ENCODE measurements at regions not wholly inside any gene's neighbourhood (a gene's known extent, or its start where the extent isn't known, plus 50 kb on each side); places are given as distances from the start of the nearest gene placed in this dataset.

DNA sequence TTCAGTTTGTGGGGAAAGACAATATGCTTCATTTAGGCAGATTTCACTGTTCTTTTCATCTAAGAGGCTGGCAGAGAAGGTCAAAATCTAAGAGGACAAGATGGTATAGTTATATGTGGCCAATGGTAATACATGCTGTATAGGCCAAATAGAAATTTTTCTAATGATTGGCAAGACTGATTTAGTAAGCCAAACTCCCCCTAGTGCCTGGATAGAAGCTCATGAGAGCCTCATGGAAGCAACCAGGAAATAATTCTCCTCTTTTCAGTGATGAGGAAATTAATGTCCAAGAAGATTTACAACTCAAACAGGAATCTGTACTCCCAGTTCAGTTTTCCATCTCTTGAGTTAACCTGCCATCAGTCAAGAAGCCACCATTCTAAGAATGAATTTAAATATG is 253.6 kb upstream of the PHF14 start:
- TF ChIP-seq, protein P1, sequence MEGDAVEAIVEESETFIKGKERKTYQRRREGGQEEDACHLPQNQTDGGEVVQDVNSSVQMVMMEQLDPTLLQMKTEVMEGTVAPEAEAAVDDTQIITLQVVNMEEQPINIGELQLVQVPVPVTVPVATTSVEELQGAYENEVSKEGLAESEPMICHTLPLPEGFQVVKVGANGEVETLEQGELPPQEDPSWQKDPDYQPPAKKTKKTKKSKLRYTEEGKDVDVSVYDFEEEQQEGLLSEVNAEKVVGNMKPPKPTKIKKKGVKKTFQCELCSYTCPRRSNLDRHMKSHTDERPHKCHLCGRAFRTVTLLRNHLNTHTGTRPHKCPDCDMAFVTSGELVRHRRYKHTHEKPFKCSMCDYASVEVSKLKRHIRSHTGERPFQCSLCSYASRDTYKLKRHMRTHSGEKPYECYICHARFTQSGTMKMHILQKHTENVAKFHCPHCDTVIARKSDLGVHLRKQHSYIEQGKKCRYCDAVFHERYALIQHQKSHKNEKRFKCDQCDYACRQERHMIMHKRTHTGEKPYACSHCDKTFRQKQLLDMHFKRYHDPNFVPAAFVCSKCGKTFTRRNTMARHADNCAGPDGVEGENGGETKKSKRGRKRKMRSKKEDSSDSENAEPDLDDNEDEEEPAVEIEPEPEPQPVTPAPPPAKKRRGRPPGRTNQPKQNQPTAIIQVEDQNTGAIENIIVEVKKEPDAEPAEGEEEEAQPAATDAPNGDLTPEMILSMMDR (conservative IDR thresholded peaks at IDR 0.05) = no peak
- no peak for TF ChIP-seq EZH2 (IDR thresholded peaks at IDR 0.05; ENCODE audit: low read depth)
